ENCODE measurements at regions not wholly inside any gene's neighbourhood (a gene's known extent, or its start where the extent isn't known, plus 50 kb on each side); places are given as distances from the start of the nearest gene placed in this dataset.

DNA sequence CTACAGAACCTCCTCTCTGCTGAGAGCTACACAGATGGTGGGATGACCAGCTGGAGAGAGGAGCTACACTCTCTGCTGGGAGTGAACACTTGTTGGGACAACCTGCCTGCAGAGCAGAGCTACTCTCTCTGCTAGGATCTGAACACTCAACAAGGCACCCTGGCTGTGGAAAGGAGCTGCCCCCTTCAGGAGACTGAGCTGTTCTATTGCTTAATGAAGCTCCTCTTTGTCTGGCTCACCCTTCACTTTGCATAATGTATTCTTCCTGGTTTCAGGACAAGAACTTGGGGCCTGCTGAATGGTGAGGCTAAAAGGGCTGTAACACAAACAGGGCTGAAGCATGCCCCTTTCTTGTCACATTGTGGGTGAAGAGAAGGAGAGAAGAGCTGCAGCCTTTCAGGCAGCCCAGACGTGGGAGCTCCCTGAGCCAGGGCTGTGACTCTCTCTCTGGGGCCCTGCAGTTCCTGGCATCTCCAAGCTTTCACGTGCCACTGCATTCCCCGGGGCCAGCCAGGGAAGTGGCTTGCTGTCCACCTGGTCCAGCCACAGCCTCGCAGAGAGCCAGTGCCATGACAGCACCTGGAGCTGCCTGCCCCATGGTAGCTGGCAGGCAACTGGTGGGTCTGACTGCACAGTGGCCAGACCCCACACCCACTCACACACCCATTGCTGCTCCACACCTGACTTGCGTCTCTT, 272.8 kb upstream of the KCNJ16 start:
- TF ChIP-seq, protein P1, sequence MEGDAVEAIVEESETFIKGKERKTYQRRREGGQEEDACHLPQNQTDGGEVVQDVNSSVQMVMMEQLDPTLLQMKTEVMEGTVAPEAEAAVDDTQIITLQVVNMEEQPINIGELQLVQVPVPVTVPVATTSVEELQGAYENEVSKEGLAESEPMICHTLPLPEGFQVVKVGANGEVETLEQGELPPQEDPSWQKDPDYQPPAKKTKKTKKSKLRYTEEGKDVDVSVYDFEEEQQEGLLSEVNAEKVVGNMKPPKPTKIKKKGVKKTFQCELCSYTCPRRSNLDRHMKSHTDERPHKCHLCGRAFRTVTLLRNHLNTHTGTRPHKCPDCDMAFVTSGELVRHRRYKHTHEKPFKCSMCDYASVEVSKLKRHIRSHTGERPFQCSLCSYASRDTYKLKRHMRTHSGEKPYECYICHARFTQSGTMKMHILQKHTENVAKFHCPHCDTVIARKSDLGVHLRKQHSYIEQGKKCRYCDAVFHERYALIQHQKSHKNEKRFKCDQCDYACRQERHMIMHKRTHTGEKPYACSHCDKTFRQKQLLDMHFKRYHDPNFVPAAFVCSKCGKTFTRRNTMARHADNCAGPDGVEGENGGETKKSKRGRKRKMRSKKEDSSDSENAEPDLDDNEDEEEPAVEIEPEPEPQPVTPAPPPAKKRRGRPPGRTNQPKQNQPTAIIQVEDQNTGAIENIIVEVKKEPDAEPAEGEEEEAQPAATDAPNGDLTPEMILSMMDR (IDR thresholded peaks at IDR 0.05) = no peak
- no peak for TF ChIP-seq EP300 (IDR thresholded peaks at IDR 0.05)

All from ovary (tissue), 3 donors.